ENCODE measurements at regions not wholly inside any gene's neighbourhood (a gene's known extent, or its start where the extent isn't known, plus 50 kb on each side); places are given as distances from the start of the nearest gene placed in this dataset.

GRCh38 chr13:39224671-39225240 lies 186.5 kb downstream of the NHLRC3 start (continued):
- no peak for TF ChIP-seq CHD7 (IDR thresholded peaks at IDR 0.05; ENCODE audit: low read depth, low read length)
- TF ChIP-seq BCL6 (CRISPR knock-in tag; IDR thresholded peaks at IDR 0.05), result no peak
- TF ChIP-seq HDAC6 (IDR thresholded peaks at IDR 0.05; ENCODE audit: low read depth, low read length), result no peak
- TF ChIP-seq RNF2 (IDR thresholded peaks at IDR 0.05), result no peak
